H54 (cell line): ENCODE measurements at regions not wholly inside any gene's neighbourhood (a gene's known extent, or its start where the extent isn't known, plus 50 kb on each side); places are given as distances from the start of the nearest gene placed in this dataset.
"Not testable (repeated sequence)": the region's sequence is repeated elsewhere in the genome, so short reads cannot be mapped to it uniquely, and the experiment has no call there.

Experiments used
- DNase-seq: peaks from one replicate; pipeline ENCODE4 v3.0.0; 2011; ENCODE audit warnings: low spot score, mixed read lengths; ENCODE audit not compliant: insufficient read length
- FAIRE-seq: peaks from 3 replicates; lab custom pipeline; 2011; peaks lifted over from hg19 to GRCh38; lab: Jason Lieb, UNC
- POLR2A ChIP-seq: IDR thresholded peaks from 2 replicates; pipeline ENCODE4 v1.6.1; 2011; ENCODE audit warnings: low read depth, mild to moderate bottlenecking, low read length

- TF ChIP-seq POLR2A = no peak
- FAIRE-seq (no peak), DNase-seq (no peak)
Observed at GRCh38 chr5:90251447-90251846, 158.1 kb downstream of the CETN3 start.

- no peak for DNase-seq
- FAIRE-seq = no peak
- TF ChIP-seq POLR2A = no peak
Observed at GRCh38 chr5:90248640-90249039, 160.9 kb downstream of the CETN3 start.

- not testable (repeated sequence) for FAIRE-seq, DNase-seq
Observed at GRCh38 chr5:90243848-90244247, 165.7 kb downstream of the CETN3 start.

- FAIRE-seq = no peak
- no peak for TF ChIP-seq POLR2A
- DNase-seq = no peak
Observed at GRCh38 chr5:90233476-90233875, 176.1 kb downstream of the CETN3 start.

- FAIRE-seq = no peak
Observed at GRCh38 chr5:90231688-90232087, 177.9 kb downstream of the CETN3 start.

GRCh38 chr5:90227683-90228082 lies 181.9 kb downstream of the CETN3 start:
- FAIRE-seq = no peak
- no peak for DNase-seq
- TF ChIP-seq POLR2A = no peak

More at GRCh38 chr5:90231688-90232087, 177.9 kb downstream of the CETN3 start:
- no peak for TF ChIP-seq POLR2A
- DNase-seq = no peak

- TF ChIP-seq POLR2A = no peak
- no peak for FAIRE-seq
- DNase-seq = no peak
Observed at GRCh38 chr5:90226433-90227099, 183.0 kb downstream of the CETN3 start.

GRCh38 chr5:90224342-90224741 lies 185.2 kb downstream of the CETN3 start:
- FAIRE-seq = no peak
- DNase-seq = no peak
- TF ChIP-seq POLR2A = no peak

GRCh38 chr5:90223756-90224155 lies 185.8 kb downstream of the CETN3 start:
- DNase-seq = no peak
- no peak for TF ChIP-seq POLR2A
- FAIRE-seq = no peak

GRCh38 chr5:90221951-90222350 lies 187.6 kb downstream of the CETN3 start:
- FAIRE-seq (peak; percentile 88), DNase-seq (no peak)
- no peak for TF ChIP-seq POLR2A

- DNase-seq = no peak
- TF ChIP-seq POLR2A = no peak
- FAIRE-seq = no peak
Observed at GRCh38 chr5:90220554-90220953, 189.0 kb downstream of the CETN3 start.

GRCh38 chr5:90214991-90215390 lies 194.6 kb downstream of the CETN3 start:
- FAIRE-seq = no peak
- no peak for TF ChIP-seq POLR2A
- no peak for DNase-seq

- not testable (repeated sequence) for FAIRE-seq, DNase-seq
Observed at GRCh38 chr5:90208323-90208722, 201.2 kb downstream of the CETN3 start.

- DNase-seq (peak; percentile 9), FAIRE-seq (no peak)
- TF ChIP-seq POLR2A = no peak
Observed at GRCh38 chr5:90201923-90202322, 207.6 kb downstream of the CETN3 start.

GRCh38 chr5:90193185-90193822 lies 216.3 kb downstream of the CETN3 start:
- TF ChIP-seq POLR2A = no peak
- DNase-seq = no peak
- no peak for FAIRE-seq
